H9 (cell line): ENCODE measurements at regions not wholly inside any gene's neighbourhood (a gene's known extent, or its start where the extent isn't known, plus 50 kb on each side); places are given as distances from the start of the nearest gene placed in this dataset.

Source experiments
- DNase-seq: peaks from one replicate; pipeline ENCODE4 v3.0.0-alpha.2; 2017
- H2AFZ ChIP-seq: one replicate; pipeline ENCODE4 v1.6.1; 2013; ENCODE audit warnings: mild to moderate bottlenecking, low read length, control low read depth, moderate library complexity
- H2AK5ac ChIP-seq: 2 replicates; pipeline ENCODE4 v1.6.1; 2013; ENCODE audit warnings: low read length, control low read depth, mixed read lengths; ENCODE audit not compliant: insufficient read length
- H2BK120ac ChIP-seq: one replicate; pipeline ENCODE4 v1.6.1; 2013; ENCODE audit warnings: low read depth, mild to moderate bottlenecking, low read length, control low read depth, inconsistent platforms; ENCODE audit not compliant: poor library complexity, severe bottlenecking
- H2BK12ac ChIP-seq: 2 replicates; pipeline ENCODE4 v1.6.1; 2013; ENCODE audit warnings: low read length, control low read depth, mixed read lengths, low read depth; ENCODE audit not compliant: insufficient read length
- H2BK15ac ChIP-seq: 2 replicates; pipeline ENCODE4 v1.6.1; 2013; ENCODE audit warnings: low read depth, low read length, control low read depth
- H2BK20ac ChIP-seq: one replicate; pipeline ENCODE4 v1.6.1; 2013; ENCODE audit warnings: low read depth, mild to moderate bottlenecking, low read length, control low read depth, inconsistent platforms; ENCODE audit not compliant: poor library complexity, severe bottlenecking
- H2BK5ac ChIP-seq: 2 replicates; pipeline ENCODE4 v1.6.1; 2013; ENCODE audit warnings: low read length, control low read depth, mixed read lengths; ENCODE audit not compliant: insufficient read length
- H3K14ac ChIP-seq: 2 replicates; pipeline ENCODE4 v1.6.1; 2013; ENCODE audit warnings: low read length, control low read depth; ENCODE audit not compliant: insufficient read depth
- H3K18ac ChIP-seq: 2 replicates; pipeline ENCODE4 v1.6.1; 2013; ENCODE audit warnings: low read depth, mild to moderate bottlenecking, mixed read lengths, low read length, control low read depth; ENCODE audit not compliant: insufficient read length
- H3K23ac ChIP-seq: 2 replicates; pipeline ENCODE4 v1.6.1; 2013; ENCODE audit warnings: low read length, control low read depth, mixed read lengths, low read depth; ENCODE audit not compliant: insufficient read length
- H3K23me2 ChIP-seq: 2 replicates; pipeline ENCODE4 v1.6.1; 2013; ENCODE audit warnings: low read depth, mild to moderate bottlenecking, mixed read lengths, low read length, control low read depth; ENCODE audit not compliant: insufficient read length, poor library complexity, severe bottlenecking
- H3K27ac ChIP-seq: 2 replicates; pipeline ENCODE4 v1.5.1; 2013; ENCODE audit warnings: low read length, control low read depth, mixed read lengths, low read depth; ENCODE audit not compliant: insufficient read length
- H3K27me3 ChIP-seq: 2 replicates; pipeline ENCODE4 v1.6.1; 2013; ENCODE audit warnings: low read length, control low read depth, inconsistent platforms; ENCODE audit not compliant: insufficient read depth
- H3K4ac ChIP-seq: 2 replicates; pipeline ENCODE4 v1.6.1; 2013; ENCODE audit warnings: low read depth, mild to moderate bottlenecking, control low read depth, inconsistent platforms, low read length, moderate library complexity
- H3K4me1 ChIP-seq: 2 replicates; pipeline ENCODE4 v1.6.1; 2013; ENCODE audit warnings: low read length, control low read depth, inconsistent platforms; ENCODE audit not compliant: insufficient read depth
- H3K4me2 ChIP-seq: 2 replicates; pipeline ENCODE4 v1.6.1; 2013; ENCODE audit warnings: low read length, control low read depth, mixed read lengths; ENCODE audit not compliant: insufficient read length, insufficient read depth
- H3K56ac ChIP-seq: 2 replicates; pipeline ENCODE4 v1.6.1; 2013; ENCODE audit warnings: low read depth, mild to moderate bottlenecking, mixed read lengths, low read length, control low read depth; ENCODE audit not compliant: insufficient read length
- H3K79me1 ChIP-seq: 2 replicates; pipeline ENCODE4 v1.6.1; 2013; ENCODE audit warnings: low read depth, mild to moderate bottlenecking, moderate library complexity, low read length, control low read depth, inconsistent platforms; ENCODE audit not compliant: insufficient read depth, poor library complexity, severe bottlenecking
- H3K79me2 ChIP-seq: 2 replicates; pipeline ENCODE4 v1.6.1; 2013; ENCODE audit warnings: low read length, control low read depth, inconsistent platforms; ENCODE audit not compliant: insufficient read depth
- H3K9ac ChIP-seq: 2 replicates; pipeline ENCODE4 v1.6.1; 2013; ENCODE audit warnings: low read length, control low read depth, mixed read lengths; ENCODE audit not compliant: insufficient read length; ENCODE audit errors: extremely low read depth
- H3K9me3 ChIP-seq: one replicate; pipeline ENCODE4 v1.6.1; 2013; ENCODE audit warnings: low read depth, low read length, inconsistent platforms; ENCODE audit not compliant: control insufficient read depth
- H3T11ph ChIP-seq: one replicate; pipeline ENCODE4 v1.6.1; 2013; ENCODE audit warnings: mild to moderate bottlenecking, low read length, control low read depth, inconsistent platforms
- H4K20me1 ChIP-seq: one replicate; pipeline ENCODE4 v1.6.1; 2013; ENCODE audit not compliant: control insufficient read depth, insufficient read length, insufficient read depth
- H4K5ac ChIP-seq: 2 replicates; pipeline ENCODE4 v1.6.1; 2013; ENCODE audit warnings: low read depth, mild to moderate bottlenecking, mixed read lengths, low read length, control low read depth; ENCODE audit not compliant: insufficient read length
- H4K8ac ChIP-seq: replicated peaks from 2 replicates; pipeline ENCODE4 v1.6.1; 2013; ENCODE audit warnings: low read length, control low read depth, mixed read lengths, low read depth; ENCODE audit not compliant: insufficient read length
- H4K91ac ChIP-seq: 2 replicates; pipeline ENCODE4 v1.6.1; 2013; ENCODE audit warnings: low read depth, mild to moderate bottlenecking, moderate library complexity, mixed read lengths, low read length, control low read depth; ENCODE audit not compliant: insufficient read length
- H3K27ac Mint-ChIP-seq, 3 experiments: 2 replicates in 2 of 3; 3 replicates in 1 of 3; pipeline ENCODE4 v1.8.0; 2020 to 2021; ENCODE audit warnings: mixed read lengths in 3 of 3, mild to moderate bottlenecking in 1 of 3, moderate library complexity in 1 of 3
- H3K27me3 Mint-ChIP-seq: 2 replicates; pipeline ENCODE4 v1.8.0; 2021; ENCODE audit warnings: low read depth, mild to moderate bottlenecking, moderate library complexity, mixed read lengths
- H3K36me3 Mint-ChIP-seq, 3 experiments: 2 replicates in 2 of 3; 3 replicates in 1 of 3; pipeline ENCODE4 v1.8.0; 2020 to 2021; ENCODE audit warnings: low read depth in 3 of 3, mixed read lengths in 3 of 3; ENCODE audit not compliant: insufficient read depth in 1 of 3
- H3K4me1 Mint-ChIP-seq, 2 experiments: 2 replicates each; pipeline ENCODE4 v1.8.0; 2020; ENCODE audit warnings: mixed read lengths in 2 of 2
- H3K4me3 Mint-ChIP-seq, 2 experiments: 2 replicates in 1 of 2; 3 replicates in 1 of 2; pipeline ENCODE4 v1.8.0; 2020 to 2021; ENCODE audit warnings: mild to moderate bottlenecking in 2 of 2, mixed read lengths in 2 of 2, moderate library complexity in 1 of 2
- H3K9me3 Mint-ChIP-seq, 2 experiments: 2 replicates in 1 of 2; 3 replicates in 1 of 2; pipeline ENCODE4 v1.8.0; 2020; ENCODE audit warnings: mild to moderate bottlenecking in 2 of 2, mixed read lengths in 2 of 2, moderate library complexity in 1 of 2
- CTCF ChIP-seq: fragments of 200-600 bp; sonication (generic); conservative IDR thresholded peaks from 3 replicates; pipeline ENCODE4 v1.8.0; 2021; ENCODE audit warnings: antibody characterized with exemption, mild to moderate bottlenecking
- WGBS: extraction: QIAGEN DNeasy Blood & Tissue Kit; methylation state at CpG from one replicate; pipeline ENCODE4 v1.1.7; 2013; ENCODE audit warnings: missing lambda C conversion rate, low lambda C conversion rate, mixed read lengths; ENCODE audit not compliant: insufficient read length; ENCODE audit errors: extremely low coverage; 5-methylcytosine and 5-hydroxymethylcytosine counted together

GRCh38 chr1:100816049-100816448 is 78.6 kb downstream of the EXTL2 start:
- Histone ChIP-seq H3K4ac (no peak overlapping the region), H3K79me2 (no peaks in the 10 kb centered on the region), H3T11ph (no peak overlapping the region), H3K23me2 (no peaks in the 10 kb centered on the region), H3K27me3 (no peaks in the 10 kb centered on the region), H2BK15ac (no peak overlapping the region), H2BK20ac (no peak overlapping the region), H3K79me1 (no peaks in the 10 kb centered on the region), H4K5ac (no peak overlapping the region), H3K9me3 (no peaks in the 10 kb centered on the region), H4K91ac (no peak overlapping the region), H2BK12ac (no peak overlapping the region), H3K23ac (no peak overlapping the region), H3K56ac (no peak overlapping the region), H2AFZ (no peak overlapping the region), H2BK120ac (no peak overlapping the region), H3K27ac (no peak overlapping the region), H2BK5ac (no peak overlapping the region), H4K8ac (no peak overlapping the region), H3K4me1 (no peaks in the 10 kb centered on the region), H3K4me2 (no peak overlapping the region), H3K18ac (no peak overlapping the region), H3K9ac (no peak overlapping the region), H3K14ac (no peak overlapping the region), H2AK5ac (no peak overlapping the region), H4K20me1 (no peaks in the 10 kb centered on the region)
- Mint-ChIP-seq H3K27me3 (no peaks in the 10 kb centered on the region), H3K9me3 (peaks cover under 1 to 3% of the 10 kb centered on the region in 2 experiments; a peak in 4 of 5 replicates), H3K4me1 (peaks cover 9% of the 10 kb centered on the region in 2 experiments), H3K27ac (no peak overlapping the region), H3K4me3 (no peak overlapping the region), H3K36me3 (peaks cover 0 to 1% (median 0%) of the 10 kb centered on the region in 3 experiments; a peak in 1 of 7 replicates)
- no CpG with 5 or more reads among the region's 3 CpGs for WGBS
- TF ChIP-seq CTCF: no peak
- no peak for DNase-seq
